GM21619 (cell line): ENCODE measurements at regions not wholly inside any gene's neighbourhood (a gene's known extent, or its start where the extent isn't known, plus 50 kb on each side); places are given as distances from the start of the nearest gene placed in this dataset.

ENCODE experiments used
- ATAC-seq: cut with Tn5 transposase; IDR thresholded peaks from one replicate; pipeline ENCODE4 v1.9.1; 2021; ENCODE audit not compliant: unreplicated experiment

DNA sequence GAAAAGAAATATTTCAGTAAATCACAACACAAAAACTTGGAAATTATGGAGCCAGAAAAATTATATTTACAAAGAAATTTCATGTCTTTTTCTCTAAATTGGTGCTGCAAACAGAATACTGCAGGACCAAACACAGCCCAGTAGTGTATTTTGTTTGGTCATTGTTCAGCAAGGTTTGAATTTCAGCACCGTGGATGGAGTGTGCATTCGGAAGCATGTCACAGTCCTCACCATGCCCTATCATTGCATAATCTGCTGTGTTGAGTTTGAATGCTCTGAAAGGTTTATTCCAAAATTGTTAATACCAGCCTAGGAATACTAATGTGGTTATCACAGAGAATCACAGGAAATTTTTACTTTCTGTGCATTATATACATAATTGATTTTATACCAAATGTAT, 296.7 kb downstream of the METTL4 start:
- ATAC-seq: no peak

DNA sequence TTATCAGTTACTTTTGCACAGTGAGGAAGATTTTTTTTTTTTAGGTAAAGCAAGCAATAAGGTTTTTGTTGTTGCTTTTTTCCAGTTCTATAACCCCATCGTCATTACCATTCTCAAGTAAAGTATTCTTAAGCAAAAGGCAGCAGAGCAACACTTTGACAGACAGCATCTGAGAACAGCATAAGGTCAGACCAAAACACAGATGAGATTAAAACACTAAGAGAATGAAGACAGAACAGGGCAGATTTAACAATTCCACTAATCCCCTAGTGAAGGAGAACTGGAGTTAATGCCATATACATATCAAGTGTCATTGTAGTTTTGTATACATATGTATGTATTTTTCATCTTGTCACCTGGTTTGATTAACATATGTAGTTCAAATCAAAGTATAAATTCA, 290.2 kb downstream of the METTL4 start:
- ATAC-seq: no peak

DNA sequence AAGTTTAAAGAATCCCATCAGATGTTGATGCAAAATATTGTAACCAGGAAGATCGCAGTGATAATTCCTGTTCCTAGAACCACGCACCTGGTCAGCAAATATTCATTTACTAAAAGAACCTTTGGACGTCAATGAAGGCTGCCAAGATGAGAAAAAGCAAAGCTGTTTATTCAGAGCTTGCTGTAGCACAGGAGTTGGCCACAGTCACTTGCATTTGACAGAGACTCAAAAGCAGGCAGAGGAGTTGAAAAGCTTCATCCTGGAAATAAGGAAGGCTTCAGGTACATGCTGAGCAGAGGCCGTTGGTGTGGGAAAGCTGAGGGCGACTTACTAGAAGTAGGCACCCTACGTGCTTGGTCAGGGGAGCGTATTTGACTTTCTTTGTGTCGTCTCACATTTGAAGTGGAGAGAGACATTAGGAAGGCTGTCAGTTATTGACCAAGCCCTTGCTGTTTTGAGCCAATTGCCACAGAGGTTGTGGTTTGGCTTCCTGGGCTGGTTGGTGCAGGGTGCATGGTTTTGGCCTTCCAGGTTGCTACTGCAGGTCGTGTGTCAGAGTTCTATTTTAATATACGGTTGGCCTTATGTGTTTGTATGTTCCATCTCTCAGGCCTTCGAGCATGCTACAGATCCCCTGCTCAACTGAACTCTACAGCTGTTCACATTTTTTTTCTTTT, 289.6 kb downstream of the METTL4 start:
- no peak for ATAC-seq

DNA sequence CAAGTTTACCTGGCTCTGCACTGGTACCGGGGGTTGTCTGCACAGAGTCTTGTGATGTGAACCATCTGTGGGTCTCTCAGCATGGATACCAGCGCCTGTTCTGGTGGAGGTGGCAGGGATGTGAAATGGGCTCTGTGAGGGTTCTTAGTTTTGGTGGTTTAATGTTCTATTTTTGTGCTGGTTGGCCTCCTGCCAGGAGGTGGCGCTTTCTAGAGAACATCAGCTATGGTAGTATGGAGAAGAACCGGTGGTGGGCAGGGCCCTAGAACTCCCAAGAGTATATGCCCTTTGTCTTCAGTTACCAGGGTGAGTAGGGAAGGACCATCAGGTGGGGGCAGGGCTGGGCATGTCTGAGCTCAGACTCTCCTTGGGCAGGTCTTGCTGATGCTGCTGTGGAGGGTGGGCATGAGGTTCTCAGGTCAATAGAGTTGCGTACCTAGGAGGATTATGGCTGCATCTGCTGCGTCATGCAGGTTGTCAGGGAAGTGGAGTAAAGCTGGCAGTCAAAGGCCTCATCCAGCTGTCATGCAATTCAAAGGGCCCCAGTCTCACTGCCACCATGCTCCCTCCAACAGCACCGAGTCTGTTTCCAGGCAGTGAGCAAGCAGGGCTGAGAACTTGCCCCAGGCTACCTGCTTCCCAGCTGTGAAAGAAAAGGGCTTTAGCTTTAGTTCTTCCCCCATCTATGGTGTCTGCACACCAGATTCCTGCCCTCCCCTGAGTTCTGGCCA, 278.0 kb downstream of the METTL4 start:
- ATAC-seq: no peak

- no peak for ATAC-seq
Observed at GRCh38 chr18:2301316-2301715, 270.0 kb downstream of the METTL4 start.

GRCh38 chr18:2302012-2302411, 269.3 kb downstream of the METTL4 start:
- no peak for ATAC-seq

DNA sequence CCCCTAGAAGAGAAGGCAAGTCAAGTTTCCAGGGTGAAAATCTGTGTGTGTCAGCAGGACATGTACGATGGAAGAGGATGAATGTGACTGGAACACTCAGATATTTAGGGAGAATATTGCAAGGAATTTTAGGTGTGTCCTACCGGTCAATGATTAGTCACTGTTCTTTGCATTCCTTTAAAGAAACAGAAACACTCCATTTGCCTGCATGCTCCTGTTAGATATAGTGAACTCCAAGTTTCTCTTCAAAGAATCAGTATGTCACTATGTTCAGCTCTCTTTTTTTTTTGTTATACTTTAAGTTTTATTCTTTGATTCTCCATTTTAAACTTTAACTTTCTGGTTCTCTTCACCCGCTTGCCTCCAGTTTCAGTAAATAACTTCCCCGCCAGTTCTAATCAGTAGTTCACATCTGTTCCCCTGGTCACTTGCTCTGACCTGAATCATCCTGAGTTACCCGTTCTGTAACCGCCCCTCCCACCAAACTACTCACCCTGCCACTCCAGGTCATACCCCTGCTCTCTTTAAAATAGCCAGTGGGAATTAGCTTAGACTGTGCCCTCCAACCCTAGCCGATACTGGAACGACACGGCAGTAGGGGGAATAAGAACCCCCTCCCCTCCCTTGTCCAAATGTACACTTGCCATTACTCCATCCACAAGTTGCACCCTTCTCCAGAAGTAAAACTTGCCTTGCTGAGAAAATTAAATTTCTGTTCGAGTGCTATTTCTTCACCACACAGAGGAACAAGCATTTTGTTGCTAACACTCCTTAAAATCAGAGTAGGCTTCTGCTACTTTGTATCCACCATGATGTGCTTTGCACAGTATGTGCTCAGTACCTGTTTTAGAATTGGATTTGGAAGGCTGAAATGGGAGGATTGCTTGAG, 268.4 kb downstream of the METTL4 start:
- ATAC-seq: no peak

- no peak for ATAC-seq
Observed at GRCh38 chr18:2303517-2304238, 267.6 kb downstream of the METTL4 start.

GRCh38 chr18:2304378-2305175, 266.7 kb downstream of the METTL4 start:
- ATAC-seq: no peak

- ATAC-seq: no peak
Observed at GRCh38 chr18:2306606-2307005, 264.7 kb downstream of the METTL4 start.

GRCh38 chr18:2310886-2311285, 260.4 kb downstream of the METTL4 start:
- ATAC-seq: no peak

GRCh38 chr18:2312440-2312839, 258.9 kb downstream of the METTL4 start:
- ATAC-seq: no peak

- no peak for ATAC-seq
Observed at GRCh38 chr18:2313332-2313731, 258.0 kb downstream of the METTL4 start.

GRCh38 chr18:2316082-2316750, 255.1 kb downstream of the METTL4 start:
- no peak for ATAC-seq

GRCh38 chr18:2316751-2317696, 254.3 kb downstream of the METTL4 start:
- ATAC-seq: no peak

DNA sequence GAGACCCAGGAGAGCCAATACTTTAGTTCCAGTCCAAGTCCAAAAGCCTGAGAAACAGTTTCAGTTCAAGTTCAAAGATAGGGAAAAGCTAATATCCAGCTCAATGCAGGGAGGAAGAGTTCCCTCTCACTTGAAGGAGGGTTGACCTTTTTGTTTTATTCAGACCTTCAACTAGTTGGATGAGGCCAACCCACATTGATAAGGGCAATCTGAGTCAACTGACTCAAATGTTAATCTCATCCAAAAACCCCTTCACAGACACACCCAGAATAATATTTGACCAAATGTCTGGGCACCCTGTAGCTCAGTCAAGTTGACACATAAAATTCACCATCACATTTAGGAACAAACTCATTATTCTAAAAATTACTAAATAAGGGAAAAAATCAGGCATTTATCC, 246.8 kb downstream of the METTL4 start:
- no peak for ATAC-seq

DNA sequence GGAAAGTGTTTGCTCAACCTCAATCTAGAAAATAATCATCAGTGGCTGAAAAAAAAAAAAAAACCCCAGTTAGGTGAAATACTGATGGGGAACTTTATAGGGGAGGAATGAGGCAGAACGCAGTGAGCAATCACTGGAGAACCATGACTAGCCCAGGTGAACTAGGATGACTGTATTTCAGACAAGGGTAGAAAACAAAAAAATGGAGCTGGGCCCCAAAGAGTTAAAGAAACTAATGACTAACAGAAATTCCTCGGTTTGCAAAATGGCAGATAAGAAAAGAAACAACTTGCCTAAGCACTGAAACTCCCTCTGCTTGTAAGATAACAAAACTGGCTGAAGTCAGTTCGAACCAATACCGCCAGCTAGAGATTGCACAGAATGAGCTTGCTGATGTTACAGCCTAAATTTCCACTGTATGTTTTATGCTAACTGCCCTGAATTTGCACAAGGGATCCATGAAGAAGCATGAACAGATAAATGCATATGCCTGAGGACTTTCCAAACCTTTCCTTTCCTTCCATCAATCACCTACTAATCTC, 245.9 kb downstream of the METTL4 start:
- ATAC-seq: no peak

DNA sequence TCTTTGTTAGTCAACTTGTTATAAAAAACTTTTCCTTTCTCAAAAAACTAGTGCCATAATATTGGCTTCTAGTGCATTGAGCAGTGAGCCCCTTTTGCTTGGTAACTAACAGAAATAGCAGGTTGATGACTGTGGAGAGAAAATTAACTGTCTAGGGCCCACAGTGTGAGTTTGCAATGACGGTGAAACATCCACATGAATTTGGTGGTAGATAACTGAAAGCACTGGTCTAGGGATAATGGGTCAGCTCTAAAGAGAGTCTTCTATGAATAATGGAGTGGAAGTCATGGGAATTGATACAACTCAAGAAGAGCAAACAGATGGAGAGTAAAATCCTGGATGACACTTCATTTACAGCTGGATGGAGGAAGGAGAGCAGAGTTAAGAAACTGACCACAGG, 245.4 kb downstream of the METTL4 start:
- no peak for ATAC-seq
